ENCODE measurements at regions not wholly inside any gene's neighbourhood (a gene's known extent, or its start where the extent isn't known, plus 50 kb on each side); places are given as distances from the start of the nearest gene placed in this dataset.

DNA sequence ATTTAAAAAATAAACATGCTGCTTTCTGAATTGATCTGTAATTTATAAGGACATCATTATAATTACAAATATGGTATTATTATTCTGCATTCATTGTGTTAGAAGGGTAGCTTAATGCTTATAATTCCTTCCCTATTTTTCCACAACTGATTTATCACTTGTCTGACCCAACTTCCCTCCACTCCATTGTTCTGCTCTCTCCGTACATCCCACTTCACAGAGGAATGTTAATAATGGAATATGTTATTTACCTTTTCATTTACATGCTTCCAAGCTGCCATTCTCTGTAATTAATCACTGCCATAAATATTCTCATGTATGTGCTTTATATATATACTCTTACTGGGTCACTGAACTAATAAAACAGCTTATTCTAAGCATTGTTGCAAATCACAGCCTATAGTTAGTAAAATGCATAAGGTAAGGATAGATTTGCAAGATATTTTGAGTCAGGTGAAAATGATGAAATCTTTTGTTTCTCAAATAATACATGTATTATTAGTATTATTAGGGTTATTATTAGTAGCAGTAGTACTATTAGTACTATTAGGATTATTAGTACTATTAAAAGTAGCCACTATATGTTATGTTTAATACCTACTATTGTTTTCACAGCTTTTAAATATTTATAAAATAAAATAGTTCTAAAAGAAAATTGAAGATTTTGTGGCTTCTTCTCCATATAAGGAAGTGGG, 70.6 kb upstream of the NEK7 start:
- Histone ChIP-seq H3K4me3 (ENCODE audit: low read depth, low read length) (no peak overlapping the region), H3K27me3 (ENCODE audit: control insufficient read depth, insufficient read depth, low read length) (no peaks in the 10 kb centered on the region), H3K36me3 (ENCODE audit: control insufficient read depth, insufficient read depth, low read length) (no peaks in the 10 kb centered on the region)
- DNase-seq (ENCODE audit: low read depth) = no peak
- TF ChIP-seq, protein P1, sequence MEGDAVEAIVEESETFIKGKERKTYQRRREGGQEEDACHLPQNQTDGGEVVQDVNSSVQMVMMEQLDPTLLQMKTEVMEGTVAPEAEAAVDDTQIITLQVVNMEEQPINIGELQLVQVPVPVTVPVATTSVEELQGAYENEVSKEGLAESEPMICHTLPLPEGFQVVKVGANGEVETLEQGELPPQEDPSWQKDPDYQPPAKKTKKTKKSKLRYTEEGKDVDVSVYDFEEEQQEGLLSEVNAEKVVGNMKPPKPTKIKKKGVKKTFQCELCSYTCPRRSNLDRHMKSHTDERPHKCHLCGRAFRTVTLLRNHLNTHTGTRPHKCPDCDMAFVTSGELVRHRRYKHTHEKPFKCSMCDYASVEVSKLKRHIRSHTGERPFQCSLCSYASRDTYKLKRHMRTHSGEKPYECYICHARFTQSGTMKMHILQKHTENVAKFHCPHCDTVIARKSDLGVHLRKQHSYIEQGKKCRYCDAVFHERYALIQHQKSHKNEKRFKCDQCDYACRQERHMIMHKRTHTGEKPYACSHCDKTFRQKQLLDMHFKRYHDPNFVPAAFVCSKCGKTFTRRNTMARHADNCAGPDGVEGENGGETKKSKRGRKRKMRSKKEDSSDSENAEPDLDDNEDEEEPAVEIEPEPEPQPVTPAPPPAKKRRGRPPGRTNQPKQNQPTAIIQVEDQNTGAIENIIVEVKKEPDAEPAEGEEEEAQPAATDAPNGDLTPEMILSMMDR (IDR thresholded peaks at IDR 0.05; ENCODE audit: insufficient read depth, low read length, poor library complexity, severe bottlenecking) = no peak

DNA sequence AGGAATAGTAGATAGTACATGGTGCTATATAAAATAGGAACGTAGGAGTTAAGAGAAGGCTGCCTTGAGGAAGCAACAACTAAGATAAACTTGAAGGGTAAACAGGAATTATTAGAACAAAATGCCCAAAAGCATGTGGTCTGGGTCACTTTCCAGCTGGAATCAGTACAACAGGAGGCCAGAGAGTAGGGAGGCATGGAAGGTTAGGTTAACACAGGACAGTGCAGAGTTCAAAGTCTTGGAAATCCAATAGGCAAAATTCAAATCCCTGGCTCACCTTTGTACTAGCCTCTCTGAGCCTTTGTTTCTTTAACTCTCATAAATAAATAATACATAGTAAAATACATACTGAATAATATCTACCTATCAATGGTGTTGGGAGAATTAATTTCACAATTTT, 69.0 kb upstream of the NEK7 start:
- Histone ChIP-seq H3K36me3 (ENCODE audit: control insufficient read depth, insufficient read depth, low read length) (no peaks in the 10 kb centered on the region), H3K4me3 (ENCODE audit: low read depth, low read length) (no peak overlapping the region), H3K27me3 (ENCODE audit: control insufficient read depth, insufficient read depth, low read length) (no peaks in the 10 kb centered on the region)
- no peak for DNase-seq (ENCODE audit: low read depth)
- TF ChIP-seq, protein P1 (IDR thresholded peaks at IDR 0.05; ENCODE audit: insufficient read depth, low read length, poor library complexity, severe bottlenecking) = no peak

DNA sequence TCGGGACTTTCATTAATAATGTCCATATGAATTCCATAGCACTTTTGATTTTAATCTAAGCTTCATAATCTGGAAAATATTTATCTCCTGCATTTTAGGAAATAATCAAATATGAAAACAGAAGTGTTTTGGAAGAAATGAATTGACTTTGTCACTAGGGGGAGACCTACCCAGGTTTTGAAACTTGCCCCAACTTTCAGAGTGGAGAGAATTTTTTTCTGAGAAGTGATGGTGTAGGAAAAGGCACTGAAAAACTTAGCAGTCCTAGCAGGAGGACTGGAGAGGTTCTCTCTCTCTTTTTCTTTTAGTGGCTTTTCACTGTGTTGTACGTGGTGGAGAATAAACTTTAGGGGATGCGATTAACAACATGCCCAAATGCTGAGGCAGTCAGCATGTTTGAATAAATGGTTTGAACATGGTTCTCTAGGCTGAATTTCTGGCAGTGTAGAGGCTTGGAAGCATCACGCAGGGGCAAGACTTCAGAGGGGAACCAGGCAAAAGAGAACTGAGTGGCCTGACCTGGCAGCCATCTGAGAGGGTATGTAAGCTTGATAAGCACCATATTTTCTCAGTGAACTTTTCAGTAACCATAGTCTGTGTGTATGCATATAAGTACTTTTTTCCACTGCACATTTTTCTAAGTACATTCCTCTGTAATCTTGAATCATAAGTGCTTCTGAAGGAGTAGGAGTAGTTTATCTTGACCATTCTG, 68.3 kb upstream of the NEK7 start:
- no peak overlapping the region for H3K4me3 ChIP-seq (ENCODE audit: low read depth, low read length)
- H3K36me3 ChIP-seq (ENCODE audit: control insufficient read depth, insufficient read depth, low read length) = no peaks in the 10 kb centered on the region
- TF ChIP-seq, protein P1 (IDR thresholded peaks at IDR 0.05; ENCODE audit: insufficient read depth, low read length, poor library complexity, severe bottlenecking) = peak; percentile 58
- DNase-seq (ENCODE audit: low read depth) = no peak
- H3K27me3 ChIP-seq (ENCODE audit: control insufficient read depth, insufficient read depth, low read length) = no peaks in the 10 kb centered on the region

DNA sequence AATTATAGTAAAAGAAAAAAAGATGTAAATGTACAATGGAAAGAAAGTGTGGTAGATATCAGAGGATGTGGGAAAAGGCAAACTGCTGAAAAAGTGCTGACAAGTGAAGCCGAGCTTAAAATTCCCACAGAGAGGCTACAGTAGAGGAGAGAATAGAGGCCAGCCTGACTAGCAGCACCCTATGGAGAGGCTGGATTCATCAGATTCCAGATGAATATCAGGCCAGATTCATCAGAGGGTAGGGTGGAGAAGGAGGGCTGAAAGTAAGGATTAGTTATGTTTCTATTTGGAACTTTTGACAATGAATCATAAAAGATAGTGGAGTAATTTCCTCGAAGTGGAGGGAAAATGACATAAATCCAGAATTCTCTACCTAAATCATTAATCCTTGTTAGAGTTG, 60.4 kb upstream of the NEK7 start:
- DNase-seq (ENCODE audit: low read depth) = no peak
- Histone ChIP-seq H3K27me3 (ENCODE audit: control insufficient read depth, insufficient read depth, low read length) (no peaks in the 10 kb centered on the region), H3K4me3 (ENCODE audit: low read depth, low read length) (no peak overlapping the region), H3K36me3 (ENCODE audit: control insufficient read depth, insufficient read depth, low read length) (no peaks in the 10 kb centered on the region)
- TF ChIP-seq, protein P1 (IDR thresholded peaks at IDR 0.05; ENCODE audit: insufficient read depth, low read length, poor library complexity, severe bottlenecking) = no peak

DNA sequence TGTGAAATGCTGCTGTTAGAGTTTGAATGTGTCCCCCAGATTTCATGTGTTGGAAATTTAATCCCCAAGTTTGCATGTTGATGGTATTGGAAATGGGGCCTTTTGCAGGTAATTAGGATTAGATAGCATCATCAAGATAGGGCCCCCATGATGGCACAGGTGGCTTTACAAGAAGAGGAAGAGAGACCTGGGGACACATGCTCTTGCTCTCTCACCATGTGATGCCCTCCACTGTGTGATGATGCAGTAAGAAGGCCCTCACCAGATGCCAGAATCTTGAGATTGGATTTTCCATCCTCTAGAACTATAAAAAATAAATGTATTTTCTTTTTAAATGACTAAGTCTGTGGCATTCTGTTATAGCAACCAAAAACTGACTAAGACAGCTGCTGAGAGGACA, 57.0 kb upstream of the NEK7 start:
- Histone ChIP-seq H3K4me3 (ENCODE audit: low read depth, low read length) (no peak overlapping the region), H3K27me3 (ENCODE audit: control insufficient read depth, insufficient read depth, low read length) (no peaks in the 10 kb centered on the region), H3K36me3 (ENCODE audit: control insufficient read depth, insufficient read depth, low read length) (no peaks in the 10 kb centered on the region)
- TF ChIP-seq, protein P1 (IDR thresholded peaks at IDR 0.05; ENCODE audit: insufficient read depth, low read length, poor library complexity, severe bottlenecking) = no peak
- DNase-seq (ENCODE audit: low read depth) = no peak
